Lower leg skin (tissue), 4 donors: ENCODE measurements at regions not wholly inside any gene's neighbourhood (a gene's known extent, or its start where the extent isn't known, plus 50 kb on each side); places are given as distances from the start of the nearest gene placed in this dataset.

Experiments used
- DNase-seq, 2 donors: peaks; one replicate each; pipeline ENCODE4 v3.0.0-alpha.2; 2019; ENCODE audit warnings: low spot score in 2 of 2
- H3K4me3 ChIP-seq: fragments of 200-600 bp; sonication (generic); 2 replicates; pipeline ENCODE4 v1.5.1; 2017; ENCODE audit warnings: mild to moderate bottlenecking, low read depth; ENCODE audit not compliant: poor library complexity, severe bottlenecking
- CTCF ChIP-seq, 3 donors: fragments of 450-650 bp; IDR thresholded peaks; one replicate each; pipeline ENCODE4 v1.5.1; 2016; ENCODE audit warnings: antibody characterized with exemption in 3 of 3, mild to moderate bottlenecking in 3 of 3, moderate library complexity in 2 of 3
- POLR2A ChIP-seq, 2 donors: fragments of 450-650 bp; IDR thresholded peaks; one replicate each; pipeline ENCODE4 v1.6.1; 2016 to 2017; ENCODE audit warnings: antibody characterized with exemption in 2 of 2, mild to moderate bottlenecking in 1 of 2, moderate library complexity in 1 of 2
- WGBS, 2 donors: methylation state at CpG; one replicate each; pipeline ENCODE4 v1.1.5; 2018; 5-methylcytosine and 5-hydroxymethylcytosine counted together
- intact Hi-C: fragments of 100-400 bp; cut with DNase I; formaldehyde crosslinking; loops from one replicate; pipeline ENCODE4 v1.15.0; 2023; ENCODE audit warnings: low total_unique reads

GRCh38 chr7:130994378-130995115, 260.5 kb upstream of the KLF14 start:
- WGBS, 2 donors = 24 to 30% methylated on average over 13 of the region's 13 CpGs
- DNase-seq = peak in 1 of 2 donors; percentile 64
- TF ChIP-seq CTCF (IDR thresholded peaks at IDR 0.05) (no peak), POLR2A (IDR thresholded peaks at IDR 0.05) (no peak)
- intact Hi-C loops = no loop called here
- H3K4me3 ChIP-seq = no peak overlapping the region

- no peak overlapping the region for H3K4me3 ChIP-seq
- intact Hi-C loops = no loop called here
- 24 to 28% methylated on average over 10 of the region's 10 CpGs for WGBS, 2 donors
- TF ChIP-seq CTCF (IDR thresholded peaks at IDR 0.05) = no peak
- no peak for TF ChIP-seq POLR2A (IDR thresholded peaks at IDR 0.05)
- DNase-seq = no peak
These were observed 261.5 kb upstream of the KLF14 start for GRCh38 chr7:130995252-130996081.

- H3K4me3 ChIP-seq = no peak overlapping the region
- intact Hi-C loops = no loop called here
- WGBS, 2 donors = 12 to 13% methylated on average over 5 of the region's 5 CpGs
- TF ChIP-seq CTCF (IDR thresholded peaks at IDR 0.05) (no peak), POLR2A (IDR thresholded peaks at IDR 0.05) (no peak)
- DNase-seq = no peak
These were observed 262.3 kb upstream of the KLF14 start for GRCh38 chr7:130996205-130996832.

GRCh38 chr7:130996833-130997231, 262.8 kb upstream of the KLF14 start:
- no peak for TF ChIP-seq CTCF (IDR thresholded peaks at IDR 0.05)
- no peak for TF ChIP-seq POLR2A (IDR thresholded peaks at IDR 0.05)
- WGBS, 2 donors = 9 to 13% methylated on average over 6 of the region's 6 CpGs
- intact Hi-C loops = no loop called here
- no peak for DNase-seq
- no peak overlapping the region for H3K4me3 ChIP-seq

GRCh38 chr7:130998993-130999602, 265.1 kb upstream of the KLF14 start:
- no peak for DNase-seq
- TF ChIP-seq CTCF (IDR thresholded peaks at IDR 0.05) (no peak), POLR2A (IDR thresholded peaks at IDR 0.05) (no peak)
- 46 to 64% methylated on average over 3 of the region's 3 CpGs for WGBS, 2 donors
- no peak overlapping the region for H3K4me3 ChIP-seq
- intact Hi-C loops = no loop called here
